Uterus (tissue), 3 donors: ENCODE measurements at regions not wholly inside any gene's neighbourhood (a gene's known extent, or its start where the extent isn't known, plus 50 kb on each side); places are given as distances from the start of the nearest gene placed in this dataset.

Experiments used
- DNase-seq, 2 donors: peaks; one replicate each; pipeline ENCODE4 v3.0.0-alpha.2; 2019 to 2020
- H3K27ac ChIP-seq, 2 donors: fragments of 200-600 bp; sonication (generic); 1 replicate in 1 of 2; 2 replicates in 1 of 2; pipeline ENCODE4 v1.5.1; 2016 to 2018
- H3K27me3 ChIP-seq, 2 donors: fragments of 200-600 bp; sonication (generic); one replicate each; pipeline ENCODE4 v1.5.1; 2018 to 2019; ENCODE audit warnings: control low read depth in 1 of 2
- H3K36me3 ChIP-seq, 2 donors: fragments of 200-600 bp; sonication (generic); one replicate each; pipeline ENCODE4 v1.5.1; 2019; ENCODE audit warnings: control low read depth in 1 of 2
- H3K4me1 ChIP-seq, 2 donors: fragments of 200-600 bp; sonication (generic); one replicate each; pipeline ENCODE4 v1.5.1; 2018 to 2019; ENCODE audit warnings: control low read depth in 1 of 2
- H3K4me3 ChIP-seq, 2 donors: fragments of 200-600 bp; sonication (generic); 1 replicate in 1 of 2; 2 replicates in 1 of 2; pipeline ENCODE4 v1.5.1; 2018 to 2019; ENCODE audit warnings: mild to moderate bottlenecking in 1 of 2
- H3K9me3 ChIP-seq, 2 donors: fragments of 200-600 bp; sonication (generic); one replicate each; pipeline ENCODE4 v1.5.1; 2019; ENCODE audit warnings: control low read depth in 1 of 2
- CTCF ChIP-seq, 4 experiments: fragments of 200-600 bp in 2 of 4; fragments of 450-650 bp in 2 of 4; sonication (generic) in 2 of 4; IDR thresholded peaks; one replicate each; pipeline ENCODE4 v1.5.1; 2016 to 2019; ENCODE audit warnings: antibody characterized with exemption in 4 of 4, mild to moderate bottlenecking in 2 of 4, moderate library complexity in 1 of 4
- POLR2A ChIP-seq, 2 donors: fragments of 450-650 bp; IDR thresholded peaks; one replicate each; pipeline ENCODE4 v1.6.1; 2016; ENCODE audit warnings: antibody characterized with exemption in 2 of 2, mild to moderate bottlenecking in 1 of 2, moderate library complexity in 1 of 2
- intact Hi-C: fragments of 100-400 bp; cut with DNase I; formaldehyde crosslinking; loops from one replicate; pipeline ENCODE4 v1.15.1; 2023; ENCODE audit warnings: low total_unique reads
- donor health status: DM: yes; HTN: yes; CAD: no.

GRCh38 chr21:16388291-16388690 lies 658.5 kb downstream of the USP25 start:
- Histone ChIP-seq H3K4me3 (no peak overlapping the region), H3K9me3 (no peaks in the 10 kb centered on the region), H3K36me3 (no peaks in the 10 kb centered on the region), H3K27ac (no peak overlapping the region), H3K4me1 (no peaks in the 10 kb centered on the region), H3K27me3 (no peaks in the 10 kb centered on the region)
- DNase-seq, result no peak
- intact Hi-C loops, result no loop called here
- TF ChIP-seq CTCF (IDR thresholded peaks at IDR 0.05), result no peak

- no peaks in the 10 kb centered on the region for H3K36me3 ChIP-seq
- H3K27me3 ChIP-seq, result no peaks in the 10 kb centered on the region
- H3K9me3 ChIP-seq, result no peaks in the 10 kb centered on the region
- H3K4me3 ChIP-seq, result no peak overlapping the region
- no peaks in the 10 kb centered on the region for H3K4me1 ChIP-seq
- H3K27ac ChIP-seq, result no peak overlapping the region
- TF ChIP-seq CTCF (IDR thresholded peaks at IDR 0.05) (no peak), POLR2A (IDR thresholded peaks at IDR 0.05) (no peak)
- intact Hi-C loops, result no loop called here
- DNase-seq, result no peak
These were observed 659.3 kb downstream of the USP25 start for GRCh38 chr21:16388911-16389560.

DNA sequence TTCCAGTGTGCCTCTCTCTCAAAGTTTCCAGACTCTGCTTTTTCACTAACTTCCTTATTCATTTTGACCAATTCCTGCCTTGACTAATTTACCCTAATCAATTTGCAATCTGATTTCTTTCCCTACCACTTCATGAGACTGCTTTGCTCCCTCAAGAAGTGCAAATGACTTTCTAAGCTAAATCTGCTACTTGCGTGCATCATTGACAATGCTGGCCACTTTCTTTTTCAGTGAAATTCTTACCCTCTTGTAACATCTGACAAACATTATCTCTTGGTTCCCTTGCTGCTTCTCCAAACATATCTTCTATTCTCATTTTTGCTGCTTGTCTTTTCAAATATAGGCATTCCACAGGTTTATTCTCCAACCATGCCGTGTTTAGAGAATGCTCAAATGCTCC lies 659.9 kb downstream of the USP25 start:
- TF ChIP-seq POLR2A (IDR thresholded peaks at IDR 0.05) (no peak), CTCF (IDR thresholded peaks at IDR 0.05) (no peak)
- H3K4me1 ChIP-seq, result no peaks in the 10 kb centered on the region
- intact Hi-C loops, result no loop called here
- no peaks in the 10 kb centered on the region for H3K36me3 ChIP-seq
- no peak overlapping the region for H3K4me3 ChIP-seq
- no peak overlapping the region for H3K27ac ChIP-seq
- H3K9me3 ChIP-seq, result no peaks in the 10 kb centered on the region
- H3K27me3 ChIP-seq, result no peaks in the 10 kb centered on the region
- DNase-seq, result no peak

DNA sequence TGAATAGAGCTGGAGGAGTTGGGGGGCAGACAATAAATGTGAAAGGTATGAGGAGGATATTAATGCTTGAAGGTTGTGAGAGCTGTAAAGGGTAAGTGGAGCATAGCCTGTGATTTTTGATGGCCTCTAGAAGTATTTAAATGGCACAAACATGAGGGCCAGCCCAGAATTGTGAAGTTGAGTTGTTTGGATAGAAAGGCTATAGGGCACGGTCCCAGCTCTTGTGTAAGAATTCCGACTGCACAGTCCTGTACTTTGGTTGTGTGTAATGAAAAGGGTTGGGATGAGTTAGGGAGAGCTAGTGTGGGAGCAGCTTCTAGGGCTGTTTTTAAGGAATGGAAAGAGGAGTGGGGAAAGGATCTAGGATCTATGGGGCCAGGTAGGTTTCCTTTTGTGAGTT lies 665.5 kb downstream of the USP25 start:
- Histone ChIP-seq H3K4me3 (no peak overlapping the region), H3K36me3 (no peaks in the 10 kb centered on the region), H3K27ac (no peak overlapping the region), H3K27me3 (no peaks in the 10 kb centered on the region), H3K4me1 (no peaks in the 10 kb centered on the region), H3K9me3 (no peaks in the 10 kb centered on the region)
- TF ChIP-seq POLR2A (IDR thresholded peaks at IDR 0.05) (no peak), CTCF (IDR thresholded peaks at IDR 0.05) (no peak)
- intact Hi-C loops, result no loop called here
- DNase-seq, result no peak

DNA sequence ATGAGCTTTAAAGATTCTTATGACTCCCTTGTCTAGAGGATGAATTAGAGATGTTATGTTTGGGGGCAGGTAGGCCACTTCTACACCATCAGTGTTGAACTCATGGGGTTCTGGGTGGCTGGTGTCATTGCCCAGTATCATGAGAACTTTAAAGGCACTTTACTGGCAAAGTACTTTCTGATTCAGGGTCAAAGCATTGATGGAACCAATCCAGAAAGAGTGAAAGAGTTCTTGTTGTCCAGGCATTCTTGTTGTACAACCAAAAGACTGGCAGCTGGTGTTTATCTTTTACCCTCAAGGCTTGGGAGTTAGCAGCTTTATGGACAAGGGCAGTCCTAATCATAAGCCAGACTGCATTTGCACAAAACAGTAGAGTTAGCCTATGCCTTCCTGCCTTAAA lies 673.0 kb downstream of the USP25 start:
- Histone ChIP-seq H3K4me3 (no peak overlapping the region), H3K36me3 (no peaks in the 10 kb centered on the region), H3K9me3 (no peaks in the 10 kb centered on the region), H3K27me3 (no peaks in the 10 kb centered on the region), H3K4me1 (no peaks in the 10 kb centered on the region), H3K27ac (no peak overlapping the region)
- TF ChIP-seq CTCF (IDR thresholded peaks at IDR 0.05), result no peak
- no peak for TF ChIP-seq POLR2A (IDR thresholded peaks at IDR 0.05)
- intact Hi-C loops, result no loop called here
- DNase-seq, result no peak
